CD14-positive monocyte (primary cell): ENCODE measurements at regions not wholly inside any gene's neighbourhood (a gene's known extent, or its start where the extent isn't known, plus 50 kb on each side); places are given as distances from the start of the nearest gene placed in this dataset.

Experiments used
- DNase-seq, 3 donors: peaks; one replicate each; pipeline ENCODE4 v3.0.0-alpha.2; 2011 to 2022
- H2AFZ ChIP-seq: 2 replicates; pipeline ENCODE4 v1.6.0; 2012; ENCODE audit warnings: mild to moderate bottlenecking, low read depth, low read length, inconsistent platforms; ENCODE audit not compliant: insufficient read depth, poor library complexity, severe bottlenecking
- H3K27ac ChIP-seq, 2 donors: 1 replicate in 1 of 2; 2 replicates in 1 of 2; pipeline ENCODE4 v1.5.1; 2012 to 2013; ENCODE audit warnings: low read length in 2 of 2, control low read depth in 1 of 2, inconsistent platforms in 1 of 2, low read depth in 1 of 2, mild to moderate bottlenecking in 1 of 2
- H3K27me3 ChIP-seq, 2 donors: one replicate each; pipeline versions ENCODE4 v1.6.0 to v1.6.1; 2011 to 2013; ENCODE audit warnings: low read length in 2 of 2; ENCODE audit not compliant: control insufficient read depth in 2 of 2, insufficient read depth in 2 of 2
- H3K36me3 ChIP-seq, 2 donors: replicated peaks in 1 of 2; 1 replicate in 1 of 2; 2 replicates in 1 of 2; pipeline versions ENCODE4 v1.5.1 to v1.6.1; 2012 to 2013; ENCODE audit warnings: low read length in 2 of 2, control low read depth in 1 of 2, inconsistent platforms in 1 of 2, mild to moderate bottlenecking in 1 of 2; ENCODE audit not compliant: insufficient read depth in 2 of 2, control insufficient read depth in 1 of 2
- H3K4me1 ChIP-seq, 2 donors: 1 replicate in 1 of 2; 2 replicates in 1 of 2; pipeline versions ENCODE4 v1.5.1 to v1.6.1; 2012 to 2013; ENCODE audit warnings: low read length in 2 of 2, control low read depth in 1 of 2, inconsistent platforms in 1 of 2, mild to moderate bottlenecking in 1 of 2, moderate library complexity in 1 of 2; ENCODE audit not compliant: insufficient read depth in 2 of 2, control insufficient read depth in 1 of 2
- H3K4me2 ChIP-seq: replicated peaks from 2 replicates; pipeline ENCODE3; 2012; ENCODE audit warnings: low read length, moderate library complexity, mild to moderate bottlenecking; ENCODE audit not compliant: poor library complexity, severe bottlenecking; ENCODE audit errors: extremely low read depth
- H3K4me3 ChIP-seq, 3 experiments: fragments of 200-600 bp in 1 of 3; sonication (generic) in 1 of 3; replicated peaks in 1 of 3; 1 replicate in 2 of 3; 2 replicates in 1 of 3; pipeline ENCODE4 v1.5.1; 2011 to 2013; ENCODE audit warnings: low read length in 3 of 3, mild to moderate bottlenecking in 3 of 3, control low read depth in 2 of 3, low read depth in 2 of 3, inconsistent platforms in 1 of 3, moderate library complexity in 1 of 3
- H3K79me2 ChIP-seq: 2 replicates; pipeline ENCODE4 v1.6.0; 2012; ENCODE audit warnings: mild to moderate bottlenecking, control low read depth, inconsistent platforms, low read length, moderate library complexity; ENCODE audit not compliant: insufficient read depth
- H3K9ac ChIP-seq: 2 replicates; pipeline ENCODE4 v1.6.0; 2017; ENCODE audit warnings: low read length, mild to moderate bottlenecking; ENCODE audit not compliant: insufficient read depth, poor library complexity, severe bottlenecking
- H3K9me3 ChIP-seq, 2 donors: replicated peaks in 1 of 2; 1 replicate in 1 of 2; 2 replicates in 1 of 2; pipeline versions ENCODE4 v1.5.1 to v1.6.1; 2012 to 2013; ENCODE audit warnings: low read length in 2 of 2, control low read depth in 1 of 2; ENCODE audit not compliant: control insufficient read depth in 1 of 2, insufficient read depth in 1 of 2
- H4K20me1 ChIP-seq: 2 replicates; pipeline ENCODE4 v1.6.0; 2012; ENCODE audit warnings: mild to moderate bottlenecking, low read length, control low read depth, moderate library complexity; ENCODE audit not compliant: insufficient read depth
- H3K27ac Mint-ChIP-seq, 7 donors: one replicate each; pipeline ENCODE4 v1.8.0; 2020; ENCODE audit warnings: mild to moderate bottlenecking in 7 of 7, mixed read lengths in 7 of 7, moderate library complexity in 6 of 7, inconsistent platforms in 2 of 7
- H3K27me3 Mint-ChIP-seq, 3 donors: one replicate each; pipeline ENCODE4 v1.8.0; 2021 to 2022; ENCODE audit warnings: low read depth in 3 of 3, mild to moderate bottlenecking in 3 of 3, mixed read lengths in 3 of 3, moderate library complexity in 3 of 3, inconsistent platforms in 1 of 3
- H3K36me3 Mint-ChIP-seq, 2 donors: one replicate each; pipeline ENCODE4 v1.8.0; 2020; ENCODE audit warnings: mixed read lengths in 2 of 2, inconsistent platforms in 1 of 2, mild to moderate bottlenecking in 1 of 2
- H3K4me1 Mint-ChIP-seq: one replicate; pipeline ENCODE4 v1.8.0; 2020; ENCODE audit warnings: mild to moderate bottlenecking, mixed read lengths
- H3K4me3 Mint-ChIP-seq, 2 donors: one replicate each; pipeline ENCODE4 v1.8.0; 2020; ENCODE audit warnings: mild to moderate bottlenecking in 2 of 2, mixed read lengths in 2 of 2, moderate library complexity in 1 of 2
- H3K9me3 Mint-ChIP-seq, 7 donors: one replicate each; pipeline ENCODE4 v1.8.0; 2020 to 2022; ENCODE audit warnings: mixed read lengths in 7 of 7, mild to moderate bottlenecking in 6 of 7, moderate library complexity in 6 of 7, inconsistent platforms in 2 of 7
- WGBS: methylation state at CpG from one replicate; pipeline ENCODE4 v1.1.5; 2013; ENCODE audit warnings: missing lambda C conversion rate; ENCODE audit not compliant: insufficient coverage; 5-methylcytosine and 5-hydroxymethylcytosine counted together
- intact Hi-C, 2 donors: fragments of 100-400 bp; cut with micrococcal nuclease; formaldehyde crosslinking; loops; one replicate each; pipeline versions ENCODE4 v1.15.0 to v1.15.1; 2023
- TF ChIP-seq, protein P1 (sequence below): fragments of 200-600 bp; IDR thresholded peaks from one replicate; pipeline ENCODE4 v1.8.0; 2022; ENCODE audit warnings: antibody characterized with exemption, mild to moderate bottlenecking

DNA sequence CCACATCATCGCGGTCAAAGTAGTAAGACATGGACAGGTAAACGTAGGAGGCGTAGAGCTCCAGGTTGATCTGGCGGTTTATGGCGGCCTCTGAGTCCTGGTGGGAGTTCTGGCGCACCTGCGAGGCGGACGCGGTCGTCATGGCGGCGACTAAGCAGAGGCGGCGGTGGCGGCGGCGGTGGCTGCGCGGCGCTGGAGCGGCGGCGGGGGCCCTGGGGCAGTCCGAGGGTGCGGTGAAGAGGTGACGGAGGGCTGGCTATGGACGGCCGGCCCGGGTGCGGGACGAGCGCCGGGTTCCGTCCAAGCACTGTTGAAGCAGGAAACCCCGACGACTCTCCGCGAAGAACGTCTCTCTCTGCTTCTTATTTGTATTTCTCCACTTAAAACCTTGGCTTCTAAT, 484.3 kb upstream of the SGCG start:
- peaks cover 4 to 20% (median 9%) of the 10 kb centered on the region in 7 donors for H3K9me3 Mint-ChIP-seq
- no peaks in the 10 kb centered on the region for H3K36me3 Mint-ChIP-seq
- Histone ChIP-seq H3K9ac (no peak overlapping the region), H3K27ac (no peak overlapping the region), H3K79me2 (no peaks in the 10 kb centered on the region), H3K4me2 (no peak overlapping the region), H3K4me1 (no peaks in the 10 kb centered on the region), H3K9me3 (peaks cover 6 to 27% of the 10 kb centered on the region in 2 donors), H4K20me1 (no peaks in the 10 kb centered on the region), H3K36me3 (no peaks in the 10 kb centered on the region), H3K27me3 (no peaks in the 10 kb centered on the region), H2AFZ (no peak overlapping the region), H3K4me3 (no peak overlapping the region)
- H3K4me3 Mint-ChIP-seq, result no peak overlapping the region
- no peak for DNase-seq
- no peaks in the 10 kb centered on the region for H3K27me3 Mint-ChIP-seq
- no peaks in the 10 kb centered on the region for H3K4me1 Mint-ChIP-seq
- intact Hi-C loops, result no loop called here
- H3K27ac Mint-ChIP-seq, result no peak overlapping the region
- TF ChIP-seq, protein P1, sequence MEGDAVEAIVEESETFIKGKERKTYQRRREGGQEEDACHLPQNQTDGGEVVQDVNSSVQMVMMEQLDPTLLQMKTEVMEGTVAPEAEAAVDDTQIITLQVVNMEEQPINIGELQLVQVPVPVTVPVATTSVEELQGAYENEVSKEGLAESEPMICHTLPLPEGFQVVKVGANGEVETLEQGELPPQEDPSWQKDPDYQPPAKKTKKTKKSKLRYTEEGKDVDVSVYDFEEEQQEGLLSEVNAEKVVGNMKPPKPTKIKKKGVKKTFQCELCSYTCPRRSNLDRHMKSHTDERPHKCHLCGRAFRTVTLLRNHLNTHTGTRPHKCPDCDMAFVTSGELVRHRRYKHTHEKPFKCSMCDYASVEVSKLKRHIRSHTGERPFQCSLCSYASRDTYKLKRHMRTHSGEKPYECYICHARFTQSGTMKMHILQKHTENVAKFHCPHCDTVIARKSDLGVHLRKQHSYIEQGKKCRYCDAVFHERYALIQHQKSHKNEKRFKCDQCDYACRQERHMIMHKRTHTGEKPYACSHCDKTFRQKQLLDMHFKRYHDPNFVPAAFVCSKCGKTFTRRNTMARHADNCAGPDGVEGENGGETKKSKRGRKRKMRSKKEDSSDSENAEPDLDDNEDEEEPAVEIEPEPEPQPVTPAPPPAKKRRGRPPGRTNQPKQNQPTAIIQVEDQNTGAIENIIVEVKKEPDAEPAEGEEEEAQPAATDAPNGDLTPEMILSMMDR, result no peak
- 84% methylated on average over 41 of the region's 41 CpGs for WGBS

DNA sequence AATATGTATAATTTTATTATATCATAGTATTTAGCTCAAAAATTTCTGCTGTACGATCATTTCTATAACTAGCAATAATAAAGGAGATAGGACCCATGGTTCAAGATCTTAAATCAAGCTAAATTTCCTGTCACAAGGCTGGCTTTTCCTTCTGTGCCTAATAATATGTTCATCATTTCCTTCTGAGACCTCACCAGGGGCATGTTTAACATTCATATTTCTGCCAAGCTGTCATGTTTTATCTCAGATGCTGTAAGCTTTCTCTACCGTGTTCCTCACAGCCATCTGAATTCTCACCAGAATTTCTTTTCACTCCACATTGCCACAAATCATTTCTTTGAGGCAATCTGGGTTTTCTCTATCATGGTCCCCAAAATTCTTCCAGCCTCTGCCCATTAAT, 482.3 kb upstream of the SGCG start:
- Histone ChIP-seq H4K20me1 (no peaks in the 10 kb centered on the region), H3K27ac (no peak overlapping the region), H2AFZ (no peak overlapping the region), H3K9ac (no peak overlapping the region), H3K4me2 (no peak overlapping the region), H3K36me3 (no peaks in the 10 kb centered on the region), H3K27me3 (no peaks in the 10 kb centered on the region), H3K9me3 (peaks cover 15 to 34% of the 10 kb centered on the region in 2 donors), H3K4me1 (no peaks in the 10 kb centered on the region), H3K79me2 (no peaks in the 10 kb centered on the region), H3K4me3 (no peak overlapping the region)
- 59% methylated on average over 1 of the region's 2 CpGs for WGBS
- no peaks in the 10 kb centered on the region for H3K4me1 Mint-ChIP-seq
- H3K27me3 Mint-ChIP-seq, result no peaks in the 10 kb centered on the region
- peaks cover 4 to 15% (median 10%) of the 10 kb centered on the region in 7 donors for H3K9me3 Mint-ChIP-seq
- H3K27ac Mint-ChIP-seq, result no peak overlapping the region
- no peaks in the 10 kb centered on the region for H3K36me3 Mint-ChIP-seq
- no peak overlapping the region for H3K4me3 Mint-ChIP-seq
- DNase-seq, result no peak
- TF ChIP-seq, protein P1, result no peak
- intact Hi-C loops, result no loop called here
